ENCODE measurements at regions not wholly inside any gene's neighbourhood (a gene's known extent, or its start where the extent isn't known, plus 50 kb on each side); places are given as distances from the start of the nearest gene placed in this dataset.

GRCh38 chr10:108822026-108822425 is 1101.3 kb downstream of the XPNPEP1 start:
- no peak for TF ChIP-seq RAD21 (IDR thresholded peaks at IDR 0.05; ENCODE audit: low read depth)
- TF ChIP-seq FOXM1 (IDR thresholded peaks at IDR 0.05; ENCODE audit: borderline replicate concordance, low read depth), result no peak
- no peak for TF ChIP-seq ZBTB7A (IDR thresholded peaks at IDR 0.05; ENCODE audit: low read depth)
- no peak for TF ChIP-seq TCF12 (IDR thresholded peaks at IDR 0.05; ENCODE audit: low read depth)
- TF ChIP-seq TAF1 (IDR thresholded peaks at IDR 0.05; ENCODE audit: low read depth), result no peak
- TF ChIP-seq CREB1 (IDR thresholded peaks at IDR 0.05; ENCODE audit: low read depth), result no peak
- TF ChIP-seq CEBPB (IDR thresholded peaks at IDR 0.05), result no peak
- TF ChIP-seq EP300 (IDR thresholded peaks at IDR 0.05; ENCODE audit: borderline replicate concordance), result no peak
- TF ChIP-seq MAX (IDR thresholded peaks at IDR 0.05), result no peak

- no peak for TF ChIP-seq TAF1 (IDR thresholded peaks at IDR 0.05; ENCODE audit: low read depth)
- no peak for TF ChIP-seq TCF12 (IDR thresholded peaks at IDR 0.05; ENCODE audit: low read depth)
Measured at GRCh38 chr10:108819302-108819701, 1104.0 kb downstream of the XPNPEP1 start.

GRCh38 chr10:108817584-108817983 is 1105.7 kb downstream of the XPNPEP1 start:
- TF ChIP-seq ZBTB7A (IDR thresholded peaks at IDR 0.05; ENCODE audit: low read depth) (no peak), TCF12 (IDR thresholded peaks at IDR 0.05; ENCODE audit: low read depth) (no peak), FOXM1 (IDR thresholded peaks at IDR 0.05; ENCODE audit: borderline replicate concordance, low read depth) (no peak), RAD21 (IDR thresholded peaks at IDR 0.05; ENCODE audit: low read depth) (no peak), EGR1 (IDR thresholded peaks at IDR 0.05) (no peak), TEAD4 (IDR thresholded peaks at IDR 0.05) (no peak), EP300 (IDR thresholded peaks at IDR 0.05; ENCODE audit: borderline replicate concordance) (no peak), NFIC (IDR thresholded peaks at IDR 0.05) (no peak), YY1 (IDR thresholded peaks at IDR 0.05; ENCODE audit: low read depth) (no peak), CEBPB (IDR thresholded peaks at IDR 0.05) (no peak), CREB1 (IDR thresholded peaks at IDR 0.05; ENCODE audit: low read depth) (no peak), TAF1 (IDR thresholded peaks at IDR 0.05; ENCODE audit: low read depth) (no peak), REST (IDR thresholded peaks at IDR 0.05; ENCODE audit: low read depth) (no peak), USF1 (IDR thresholded peaks at IDR 0.05) (no peak), MAX (IDR thresholded peaks at IDR 0.05) (no peak)

- no peak for TF ChIP-seq NFIC (IDR thresholded peaks at IDR 0.05)
- TF ChIP-seq TAF1 (IDR thresholded peaks at IDR 0.05; ENCODE audit: low read depth), result no peak
- TF ChIP-seq USF1 (IDR thresholded peaks at IDR 0.05), result no peak
- no peak for TF ChIP-seq TCF12 (IDR thresholded peaks at IDR 0.05; ENCODE audit: low read depth)
- TF ChIP-seq CEBPB (IDR thresholded peaks at IDR 0.05), result no peak
- TF ChIP-seq YY1 (IDR thresholded peaks at IDR 0.05; ENCODE audit: low read depth), result no peak
- TF ChIP-seq EGR1 (IDR thresholded peaks at IDR 0.05), result no peak
- TF ChIP-seq ZBTB7A (IDR thresholded peaks at IDR 0.05; ENCODE audit: low read depth), result no peak
- no peak for TF ChIP-seq EP300 (IDR thresholded peaks at IDR 0.05; ENCODE audit: borderline replicate concordance)
- TF ChIP-seq CREB1 (IDR thresholded peaks at IDR 0.05; ENCODE audit: low read depth), result no peak
- no peak for TF ChIP-seq TEAD4 (IDR thresholded peaks at IDR 0.05)
- no peak for TF ChIP-seq RAD21 (IDR thresholded peaks at IDR 0.05; ENCODE audit: low read depth)
- no peak for TF ChIP-seq REST (IDR thresholded peaks at IDR 0.05; ENCODE audit: low read depth)
- no peak for TF ChIP-seq FOXM1 (IDR thresholded peaks at IDR 0.05; ENCODE audit: borderline replicate concordance, low read depth)
- TF ChIP-seq MAX (IDR thresholded peaks at IDR 0.05), result no peak
Measured at GRCh38 chr10:108817135-108817534, 1106.2 kb downstream of the XPNPEP1 start.

- TF ChIP-seq EGR1 (IDR thresholded peaks at IDR 0.05) (no peak), NFIC (IDR thresholded peaks at IDR 0.05) (no peak), TAF1 (IDR thresholded peaks at IDR 0.05; ENCODE audit: low read depth) (no peak), RAD21 (IDR thresholded peaks at IDR 0.05; ENCODE audit: low read depth) (no peak), ZBTB7A (IDR thresholded peaks at IDR 0.05; ENCODE audit: low read depth) (no peak), TCF12 (IDR thresholded peaks at IDR 0.05; ENCODE audit: low read depth) (no peak), FOXM1 (IDR thresholded peaks at IDR 0.05; ENCODE audit: borderline replicate concordance, low read depth) (no peak), MAX (IDR thresholded peaks at IDR 0.05) (no peak), CEBPB (IDR thresholded peaks at IDR 0.05) (no peak), CREB1 (IDR thresholded peaks at IDR 0.05; ENCODE audit: low read depth) (no peak), EP300 (IDR thresholded peaks at IDR 0.05; ENCODE audit: borderline replicate concordance) (no peak), YY1 (IDR thresholded peaks at IDR 0.05; ENCODE audit: low read depth) (no peak), USF1 (IDR thresholded peaks at IDR 0.05) (no peak), REST (IDR thresholded peaks at IDR 0.05; ENCODE audit: low read depth) (no peak), TEAD4 (IDR thresholded peaks at IDR 0.05) (no peak)
Measured at GRCh38 chr10:108812906-108813305, 1110.4 kb downstream of the XPNPEP1 start.

Data from Ishikawa (cell line).